Medulla oblongata (tissue), 1 donor: ENCODE measurements at regions not wholly inside any gene's neighbourhood (a gene's known extent, or its start where the extent isn't known, plus 50 kb on each side); places are given as distances from the start of the nearest gene placed in this dataset.
"Not testable (repeated sequence)": the region's sequence is repeated elsewhere in the genome, so short reads cannot be mapped to it uniquely, and the experiment has no call there.

Source experiments
- DNase-seq: peaks from one replicate; pipeline ENCODE4 v3.0.0-alpha.2; 2015; ENCODE audit errors: extremely low spot score

DNA sequence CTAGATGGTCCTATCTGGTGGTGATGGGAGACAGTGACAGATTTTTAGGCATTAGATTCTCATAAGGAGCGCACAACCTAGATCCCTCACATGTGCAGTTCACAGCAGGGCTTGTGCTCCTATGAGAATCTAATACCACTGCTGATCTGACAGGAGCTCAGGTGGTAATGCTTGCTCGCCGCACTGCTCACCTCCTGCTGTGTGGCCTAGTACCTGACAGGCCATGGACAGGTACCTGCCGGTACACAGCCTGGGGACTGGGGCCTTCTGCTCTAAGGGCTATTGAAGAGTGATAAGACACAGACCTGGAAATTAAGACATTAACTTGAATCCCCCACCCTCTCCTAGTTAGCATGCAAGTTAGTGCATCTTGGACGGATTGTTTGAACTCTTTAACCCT, 64.4 kb downstream of the KLRB1 start:
- DNase-seq = not testable (repeated sequence)

GRCh38 chr12:9542827-9543226, 64.9 kb downstream of the KLRB1 start:
- DNase-seq = not testable (repeated sequence)

GRCh38 chr12:9515925-9516324, 91.8 kb downstream of the KLRB1 start:
- not testable (repeated sequence) for DNase-seq

DNA sequence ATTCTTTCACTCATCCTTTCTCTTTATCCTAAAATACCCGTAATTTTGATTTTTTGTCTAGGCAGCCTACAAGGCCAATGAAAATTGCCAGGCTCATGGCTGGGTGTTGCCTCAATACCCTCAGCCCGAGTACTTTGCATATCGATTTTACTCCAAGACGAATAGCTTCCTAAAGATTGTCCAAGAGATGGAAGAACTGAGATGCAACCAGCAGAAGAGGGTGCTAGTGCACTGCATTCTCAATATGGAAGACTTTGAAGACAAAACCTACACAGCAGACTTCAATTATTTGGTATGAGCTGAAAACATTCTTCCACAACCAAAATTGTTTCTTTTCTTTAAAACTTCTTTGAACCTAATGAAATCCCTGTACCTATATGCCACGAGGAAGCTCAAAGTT, 95.0 kb downstream of the KLRB1 start:
- not testable (repeated sequence) for DNase-seq

DNA sequence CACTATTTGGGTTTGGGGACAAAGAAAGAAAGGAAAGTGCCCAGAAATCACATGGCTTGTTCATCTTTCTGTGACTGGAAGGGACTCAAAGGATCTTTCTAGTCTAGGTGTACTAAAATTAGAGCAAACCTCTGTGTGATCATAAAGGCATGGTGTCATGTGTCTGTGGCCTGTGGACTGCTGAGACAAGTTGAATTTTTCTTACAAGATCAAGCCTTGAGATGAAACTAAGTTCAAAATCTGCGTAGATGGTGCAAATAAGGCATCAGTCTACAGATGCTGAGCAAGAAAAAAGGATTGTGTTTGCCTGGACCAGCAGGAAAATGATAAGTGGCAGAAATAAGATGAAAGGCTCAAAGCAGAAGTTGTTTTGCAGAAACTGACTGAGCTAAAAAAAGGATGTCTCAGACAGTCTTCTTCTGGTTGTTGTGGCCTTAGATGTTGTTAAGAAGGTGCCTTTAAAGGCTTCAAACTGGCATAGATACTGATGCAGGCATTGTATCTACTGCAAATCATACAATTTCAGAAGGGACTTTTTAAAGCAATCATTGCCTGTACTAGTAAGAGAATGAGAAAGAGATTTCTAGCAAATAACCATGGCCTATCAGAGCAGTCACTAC, 97.2 kb downstream of the KLRB1 start:
- not testable (repeated sequence) for DNase-seq

GRCh38 chr12:9509464-9510161, 98.1 kb downstream of the KLRB1 start:
- no peak for DNase-seq

- no peak for DNase-seq
Observed at GRCh38 chr12:9506746-9507145, 101.0 kb downstream of the KLRB1 start.

DNA sequence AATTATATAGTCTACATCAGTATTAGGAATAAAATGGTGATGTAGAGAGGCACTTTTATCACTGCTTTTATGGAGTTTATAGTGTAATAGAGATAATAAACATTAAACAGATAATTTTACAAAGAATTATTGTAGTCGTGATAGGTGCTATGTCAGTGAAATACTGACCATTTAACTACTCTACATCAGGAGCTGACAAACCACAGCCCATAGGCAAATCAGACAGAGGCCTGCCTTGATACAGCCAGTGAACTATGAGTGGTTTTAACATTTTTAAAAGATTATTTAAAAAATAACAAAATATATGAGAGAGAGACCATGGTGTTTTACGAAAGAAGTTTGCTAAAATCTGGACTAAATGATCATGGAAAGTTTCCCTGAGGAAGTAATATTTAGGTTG, 104.3 kb downstream of the KLRB1 start:
- DNase-seq = not testable (repeated sequence)

DNA sequence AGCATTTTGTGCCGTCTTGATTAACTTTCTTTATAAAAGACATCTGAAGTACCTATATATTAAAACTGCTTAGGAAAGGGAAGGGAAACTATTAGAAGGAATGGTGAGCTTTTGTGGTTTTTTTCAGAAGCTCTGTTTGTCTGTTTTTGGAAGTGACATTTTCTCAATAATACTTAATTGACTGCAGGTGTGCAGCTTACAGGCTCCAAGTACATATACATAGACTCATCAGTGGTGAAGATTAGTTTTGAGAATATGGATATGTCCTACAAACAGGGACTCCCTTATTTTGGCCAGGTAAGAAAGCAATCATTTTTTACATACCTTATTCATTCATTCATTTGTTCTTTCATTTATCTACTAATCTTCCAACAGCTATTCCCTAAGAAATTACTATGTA, 104.9 kb downstream of the KLRB1 start:
- DNase-seq = not testable (repeated sequence)

DNA sequence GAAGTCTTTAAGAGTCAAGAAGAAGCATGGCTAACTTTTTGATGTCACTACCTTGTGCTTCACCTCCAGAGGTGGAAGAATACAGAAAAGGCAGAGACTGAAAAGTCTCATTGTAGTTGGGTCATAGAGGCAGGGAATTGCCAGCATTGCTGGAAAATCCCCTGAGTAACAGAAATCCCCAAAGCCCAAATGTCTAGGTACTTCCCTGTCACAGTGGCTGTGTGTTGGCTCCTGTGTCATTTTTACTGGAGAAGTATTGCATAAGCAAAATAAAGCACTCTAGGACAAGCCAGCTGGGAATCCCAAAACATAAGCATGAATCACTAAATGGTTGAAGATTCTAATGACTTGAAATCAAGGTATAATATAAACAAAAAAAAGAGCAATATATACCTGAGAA, 114.4 kb downstream of the KLRB1 start:
- not testable (repeated sequence) for DNase-seq

GRCh38 chr12:9481289-9481688, 126.4 kb downstream of the KLRB1 start:
- DNase-seq = not testable (repeated sequence)

- DNase-seq = not testable (repeated sequence)
Observed at GRCh38 chr12:9474197-9474596, 133.5 kb downstream of the KLRB1 start.

DNA sequence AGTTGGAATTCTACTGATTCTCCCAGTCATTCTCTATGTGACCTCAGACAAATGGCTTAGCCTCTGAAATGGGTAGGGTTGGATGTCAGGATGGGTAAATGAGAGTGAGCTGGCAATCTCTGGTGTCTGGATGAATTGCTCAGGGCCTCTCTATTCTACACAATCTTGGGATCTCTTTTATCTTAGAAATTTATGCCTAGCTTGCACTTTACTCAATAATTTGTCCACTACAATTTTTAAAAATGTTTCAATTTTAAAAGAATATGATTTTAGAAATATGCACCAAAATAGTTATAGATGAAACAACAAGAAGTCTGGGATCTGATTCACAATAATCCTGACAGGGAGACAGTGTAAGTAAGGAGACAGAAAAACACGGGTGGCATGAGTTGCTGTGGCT, 134.1 kb downstream of the KLRB1 start:
- not testable (repeated sequence) for DNase-seq

DNA sequence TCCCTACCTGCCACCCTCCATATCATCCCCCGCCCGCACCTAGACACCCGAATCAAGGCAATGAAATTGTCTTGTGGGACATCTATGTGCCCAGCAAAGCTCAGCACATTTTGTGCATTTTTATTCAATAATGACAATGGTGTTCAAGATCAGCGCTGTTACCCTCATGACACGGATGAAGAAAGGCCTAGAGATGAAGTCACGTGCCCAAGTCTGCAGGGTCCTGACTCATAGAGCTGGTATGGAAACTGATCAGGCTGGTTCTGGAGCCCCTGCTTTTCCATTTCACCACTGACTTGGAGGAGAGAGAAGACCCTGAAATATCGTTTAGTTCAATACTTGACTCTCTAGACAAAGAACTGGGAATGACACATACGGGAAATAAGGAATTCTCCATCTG, 136.2 kb downstream of the KLRB1 start:
- not testable (repeated sequence) for DNase-seq

GRCh38 chr12:9470367-9470766, 137.3 kb downstream of the KLRB1 start:
- DNase-seq = not testable (repeated sequence)

DNA sequence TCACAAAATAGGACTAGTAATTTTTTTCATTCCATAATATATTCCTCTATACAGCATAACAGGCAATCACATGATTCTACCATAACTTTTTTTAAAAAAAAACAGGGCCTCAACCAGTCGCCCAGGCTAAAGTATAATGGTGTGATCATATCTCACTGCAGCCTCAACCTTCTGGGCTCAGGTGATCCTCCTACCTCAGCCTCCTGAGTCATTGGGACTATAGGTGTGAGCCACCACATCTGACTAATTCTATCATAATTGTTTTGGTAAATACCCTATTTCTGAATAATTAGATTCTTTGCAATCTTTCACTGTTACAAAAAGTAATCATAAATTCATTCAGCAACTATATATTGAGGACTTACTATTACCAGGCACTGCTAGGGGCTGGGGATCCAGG, 137.8 kb downstream of the KLRB1 start:
- not testable (repeated sequence) for DNase-seq

DNA sequence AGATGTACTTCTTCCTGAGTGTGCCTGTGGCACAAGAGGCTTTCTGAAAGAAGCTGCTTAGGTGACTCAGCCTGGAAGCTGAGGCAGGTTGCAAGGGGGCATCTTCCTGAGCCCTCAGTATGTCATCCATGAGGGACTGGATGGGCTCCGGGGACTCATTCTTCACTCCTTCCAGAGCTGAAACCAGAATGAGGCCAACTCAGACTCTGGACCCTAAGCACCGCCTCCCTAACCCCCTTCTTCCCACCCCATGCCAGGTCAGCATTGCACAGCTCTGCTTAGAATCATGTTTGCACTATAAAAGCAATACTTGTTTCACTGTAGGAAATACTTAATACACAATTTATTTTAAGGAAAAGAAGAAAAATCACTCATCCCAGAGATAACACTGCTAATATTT, 138.3 kb downstream of the KLRB1 start:
- not testable (repeated sequence) for DNase-seq

GRCh38 chr12:9468998-9469397, 138.7 kb downstream of the KLRB1 start:
- DNase-seq = peak; percentile 83

- DNase-seq = peak; percentile 1
Observed at GRCh38 chr12:9468144-9468543, 139.6 kb downstream of the KLRB1 start.

DNA sequence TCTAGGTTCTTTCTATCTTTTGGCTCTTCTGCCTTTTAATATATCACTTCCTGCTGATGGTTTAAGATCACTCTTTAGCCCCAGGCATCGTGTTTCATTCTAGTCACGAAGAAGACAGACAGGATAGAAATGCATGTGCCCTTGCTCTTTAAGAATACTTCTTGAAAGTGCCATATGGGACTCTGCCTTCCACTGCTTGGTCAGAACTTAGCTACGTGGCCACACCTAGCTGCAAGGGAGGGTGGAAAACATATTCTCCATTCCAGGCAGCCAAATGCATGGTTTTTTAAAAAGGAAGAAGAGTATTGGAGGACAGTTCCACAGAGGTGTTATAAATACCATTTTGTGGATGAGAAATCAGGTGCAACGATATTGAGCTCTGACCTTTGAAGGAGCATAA, 143.3 kb downstream of the KLRB1 start:
- no peak for DNase-seq

DNA sequence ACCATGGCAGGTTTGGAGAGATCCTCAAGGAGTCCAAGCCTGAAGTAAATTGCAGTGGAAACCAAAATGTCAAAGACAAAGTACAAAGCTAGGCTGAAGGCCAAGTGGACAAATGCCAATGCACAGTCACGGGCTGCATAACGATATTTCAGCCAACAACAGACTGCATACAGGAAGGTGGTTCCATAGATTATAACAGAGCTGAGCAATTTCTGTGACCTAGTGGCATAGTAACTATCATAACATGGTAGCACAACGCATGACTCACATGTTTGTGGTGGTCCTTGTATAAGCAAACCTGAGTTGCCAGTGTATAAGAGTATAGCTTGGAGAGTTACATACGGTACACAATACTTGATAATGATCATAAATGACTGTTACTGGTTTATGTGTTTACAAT, 152.2 kb downstream of the KLRB1 start:
- not testable (repeated sequence) for DNase-seq

DNA sequence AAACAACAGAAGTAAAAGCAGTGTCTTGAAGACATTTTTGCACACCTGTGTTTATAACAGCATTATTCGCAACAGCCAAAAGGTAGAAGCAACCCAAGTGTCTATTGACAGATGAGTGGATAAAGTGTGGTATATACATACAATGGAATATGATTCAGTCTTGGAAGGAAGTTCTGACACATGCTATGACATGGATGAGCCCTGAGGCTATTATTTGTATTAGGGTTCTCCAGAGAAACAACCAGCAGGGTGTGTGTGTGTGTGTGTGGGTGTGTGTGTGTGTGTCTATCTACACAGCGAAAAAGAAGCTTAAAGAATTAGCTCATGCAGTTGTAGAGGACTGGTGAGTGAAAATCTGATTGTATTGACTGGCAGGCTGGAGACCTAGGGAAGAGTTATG, 153.7 kb downstream of the KLRB1 start:
- not testable (repeated sequence) for DNase-seq

DNA sequence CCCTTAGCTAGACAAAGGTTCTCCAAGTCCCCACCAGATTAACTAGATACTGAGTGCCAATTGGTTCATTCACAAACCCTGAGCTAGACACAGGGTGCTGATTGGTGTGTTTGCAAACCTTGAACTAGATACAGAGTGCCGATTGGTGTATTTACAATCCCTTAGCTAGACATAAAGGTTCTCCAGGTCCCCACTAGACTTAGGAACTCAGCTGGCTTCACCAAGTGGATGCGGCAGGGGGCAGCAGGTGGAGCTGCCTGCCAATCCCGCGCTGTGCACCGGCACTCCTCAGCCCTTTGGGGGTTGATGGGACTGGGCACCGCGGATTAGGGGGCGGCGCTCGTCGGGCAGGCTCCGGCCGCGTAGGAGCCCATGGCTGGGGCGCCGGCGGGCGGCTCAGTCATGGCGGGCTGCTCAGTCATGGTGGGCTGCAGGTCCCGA, 157.6 kb downstream of the KLRB1 start:
- not testable (repeated sequence) for DNase-seq
